BLaER1 treated with 17β-estradiol and CSF1 and Interleukin-3, amounts not matched to agents 10 nM and 100 nM (cell line): ENCODE measurements at regions not wholly inside any gene's neighbourhood (a gene's known extent, or its start where the extent isn't known, plus 50 kb on each side); places are given as distances from the start of the nearest gene placed in this dataset.

Experiments
- H3K27ac ChIP-seq, 11 experiments: shearing (Covaris generic); formaldehyde crosslinking; 2 replicates each; pipeline ENCODE4 v1.8.1; 2022
- H3K27me3 ChIP-seq, 11 experiments: shearing (Covaris generic); formaldehyde crosslinking; 2 replicates each; pipeline ENCODE4 v1.8.1; 2022
- H3K36me3 ChIP-seq, 11 experiments: shearing (Covaris generic); formaldehyde crosslinking; 2 replicates each; pipeline ENCODE4 v1.8.1; 2022
- H3K4me1 ChIP-seq, 10 experiments: shearing (Covaris generic); formaldehyde crosslinking; 2 replicates each; pipeline ENCODE4 v1.8.1; 2022
- H3K4me2 ChIP-seq, 11 experiments: shearing (Covaris generic); formaldehyde crosslinking; 2 replicates each; pipeline ENCODE4 v1.8.1; 2022
- H3K4me3 ChIP-seq, 10 experiments: shearing (Covaris generic); formaldehyde crosslinking; 2 replicates each; pipeline ENCODE4 v1.8.1; 2022
- H3K9ac ChIP-seq, 11 experiments: shearing (Covaris generic); formaldehyde crosslinking; 2 replicates each; pipeline ENCODE4 v1.8.1; 2022
- H3K9me3 ChIP-seq, 11 experiments: shearing (Covaris generic); formaldehyde crosslinking; replicated peaks in 1 of 11; 2 replicates each; pipeline ENCODE4 v1.8.1; 2022
- H4K20me1 ChIP-seq, 11 experiments: shearing (Covaris generic); formaldehyde crosslinking; 2 replicates each; pipeline ENCODE4 v1.8.1; 2022
- Cebpa-rat ChIP-seq, 11 experiments: shearing (Covaris generic); IDR thresholded peaks; 2 replicates each; pipeline ENCODE4 v1.8.1; 2022

- Histone ChIP-seq H3K4me2 (no peak overlapping the region), H3K36me3 (peaks cover 0 to 5% (median 0%) of the 10 kb centered on the region in 11 experiments; a peak in 2 of 22 replicates), H3K27me3 (no peaks in the 10 kb centered on the region), H3K9me3 (peaks cover 13 to 26% (median 16%) of the 10 kb centered on the region in 11 experiments), H4K20me1 (no peaks in the 10 kb centered on the region), H3K4me1 (peaks cover 0 to 25% (median 0%) of the 10 kb centered on the region in 10 experiments; a peak in 6 of 20 replicates), H3K4me3 (no peak overlapping the region), H3K9ac (no peak overlapping the region), H3K27ac (no peak overlapping the region)
- TF ChIP-seq Cebpa-rat (IDR thresholded peaks at IDR 0.05), result no peak
Measured at GRCh38 chr13:76732367-76732766, 153.8 kb downstream of the KCTD12 start.

DNA sequence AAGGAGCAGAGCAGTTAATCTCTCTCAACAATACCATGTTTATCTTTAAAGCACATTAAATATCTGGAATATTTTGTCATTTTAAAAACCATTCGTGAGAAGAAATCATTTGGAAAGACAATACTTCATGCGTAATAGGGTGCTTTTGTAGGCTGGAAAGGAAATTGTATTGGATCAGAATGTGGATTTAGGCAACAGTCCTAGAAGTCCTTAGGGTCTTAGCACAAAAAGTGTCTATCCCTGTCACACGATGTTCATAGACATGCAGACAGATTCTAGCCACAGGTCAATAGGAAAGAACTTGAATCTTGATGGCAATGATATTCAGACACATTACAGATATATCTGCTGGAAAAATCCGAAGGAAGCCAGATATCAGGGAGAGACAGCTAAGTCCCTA, 156.0 kb downstream of the KCTD12 start:
- Histone ChIP-seq H3K4me3 (no peak overlapping the region), H3K9ac (no peak overlapping the region), H3K27me3 (no peaks in the 10 kb centered on the region), H3K36me3 (peaks cover 0 to 5% (median 0%) of the 10 kb centered on the region in 11 experiments; a peak in 2 of 22 replicates), H4K20me1 (no peaks in the 10 kb centered on the region), H3K9me3 (peaks cover 22 to 39% (median 28%) of the 10 kb centered on the region in 11 experiments), H3K4me1 (peaks cover 0 to 15% (median 0%) of the 10 kb centered on the region in 10 experiments; a peak in 6 of 20 replicates), H3K4me2 (no peak overlapping the region), H3K27ac (no peak overlapping the region)
- TF ChIP-seq Cebpa-rat (IDR thresholded peaks at IDR 0.05), result no peak

GRCh38 chr13:76729691-76730090, 156.5 kb downstream of the KCTD12 start:
- Histone ChIP-seq H3K27me3 (no peaks in the 10 kb centered on the region), H3K9me3 (peaks cover 22 to 39% (median 28%) of the 10 kb centered on the region in 11 experiments), H3K4me3 (no peak overlapping the region), H3K9ac (no peak overlapping the region), H3K4me2 (peak overlapping the region in 2 of 11 experiments; percentile 1 to 10; a peak in 1 of 22 replicates), H3K4me1 (peaks cover 0 to 20% (median under 1%) of the 10 kb centered on the region in 10 experiments; a peak in 10 of 20 replicates), H3K36me3 (peaks cover 0 to 5% (median 0%) of the 10 kb centered on the region in 11 experiments; a peak in 2 of 22 replicates), H3K27ac (no peak overlapping the region), H4K20me1 (no peaks in the 10 kb centered on the region)
- TF ChIP-seq Cebpa-rat (IDR thresholded peaks at IDR 0.05), result no peak

DNA sequence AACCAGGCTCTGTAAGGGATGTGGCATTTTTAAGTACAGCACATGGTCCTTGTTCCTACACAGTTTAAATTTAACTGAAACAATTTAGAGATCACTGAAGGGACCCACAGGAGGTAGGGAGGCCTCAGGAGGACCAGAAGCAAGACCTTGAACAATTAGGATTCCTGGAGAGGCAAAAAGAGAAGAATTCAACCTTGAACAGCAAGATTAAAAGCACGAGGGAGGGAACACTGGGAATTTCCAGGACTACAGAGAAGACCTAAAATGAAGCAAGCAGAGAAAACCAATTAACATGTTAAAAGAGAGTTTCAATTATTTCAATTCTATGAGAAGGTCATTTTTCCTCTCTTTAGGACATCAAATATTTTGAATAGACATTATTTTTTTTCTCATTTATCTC, 160.3 kb downstream of the KCTD12 start:
- no peak overlapping the region for H3K4me3 ChIP-seq
- TF ChIP-seq Cebpa-rat (IDR thresholded peaks at IDR 0.05), result no peak
- H3K36me3 ChIP-seq, result peaks cover 0 to 5% (median 0%) of the 10 kb centered on the region in 11 experiments; a peak in 2 of 22 replicates
- no peaks in the 10 kb centered on the region for H4K20me1 ChIP-seq
- H3K27ac ChIP-seq, result no peak overlapping the region
- no peaks in the 10 kb centered on the region for H3K27me3 ChIP-seq
- H3K4me2 ChIP-seq, result no peak overlapping the region
- H3K4me1 ChIP-seq, result peaks cover 8 to 58% (median 20%) of the 10 kb centered on the region in 10 experiments; a peak in 19 of 20 replicates
- peaks cover 22 to 33% (median 28%) of the 10 kb centered on the region in 11 experiments for H3K9me3 ChIP-seq
- H3K9ac ChIP-seq, result no peak overlapping the region

- no peaks in the 10 kb centered on the region for H3K27me3 ChIP-seq
- peaks cover 22 to 33% (median 28%) of the 10 kb centered on the region in 11 experiments for H3K9me3 ChIP-seq
- no peak for TF ChIP-seq Cebpa-rat (IDR thresholded peaks at IDR 0.05)
- peak overlapping the region in 3 of 11 experiments; percentile 46 to 81 (median 68); a peak in 4 of 22 replicates for H3K4me2 ChIP-seq
- no peak overlapping the region for H3K9ac ChIP-seq
- H4K20me1 ChIP-seq, result no peaks in the 10 kb centered on the region
- peaks cover 0 to 5% (median 0%) of the 10 kb centered on the region in 11 experiments; a peak in 2 of 22 replicates for H3K36me3 ChIP-seq
- no peak overlapping the region for H3K27ac ChIP-seq
- H3K4me3 ChIP-seq, result no peak overlapping the region
- H3K4me1 ChIP-seq, result peaks cover 8 to 65% (median 20%) of the 10 kb centered on the region in 10 experiments; a peak in 19 of 20 replicates
Measured at GRCh38 chr13:76725211-76725610, 161.0 kb downstream of the KCTD12 start.

GRCh38 chr13:76724421-76724820, 161.8 kb downstream of the KCTD12 start:
- Histone ChIP-seq H3K9me3 (peaks cover 22 to 33% (median 28%) of the 10 kb centered on the region in 11 experiments), H3K4me3 (no peak overlapping the region), H3K27me3 (no peaks in the 10 kb centered on the region), H3K4me2 (peak overlapping the region in 6 of 11 experiments; percentile 23 to 81 (median 54); a peak in 10 of 22 replicates), H4K20me1 (no peaks in the 10 kb centered on the region), H3K4me1 (peaks cover 8 to 59% (median 20%) of the 10 kb centered on the region in 10 experiments; a peak in 19 of 20 replicates), H3K9ac (no peak overlapping the region), H3K36me3 (peaks cover 0 to 5% (median 0%) of the 10 kb centered on the region in 11 experiments; a peak in 2 of 22 replicates), H3K27ac (peak overlapping the region in 3 of 11 experiments; percentile 58 to 74 (median 65); a peak in 3 of 22 replicates)
- no peak for TF ChIP-seq Cebpa-rat (IDR thresholded peaks at IDR 0.05)

DNA sequence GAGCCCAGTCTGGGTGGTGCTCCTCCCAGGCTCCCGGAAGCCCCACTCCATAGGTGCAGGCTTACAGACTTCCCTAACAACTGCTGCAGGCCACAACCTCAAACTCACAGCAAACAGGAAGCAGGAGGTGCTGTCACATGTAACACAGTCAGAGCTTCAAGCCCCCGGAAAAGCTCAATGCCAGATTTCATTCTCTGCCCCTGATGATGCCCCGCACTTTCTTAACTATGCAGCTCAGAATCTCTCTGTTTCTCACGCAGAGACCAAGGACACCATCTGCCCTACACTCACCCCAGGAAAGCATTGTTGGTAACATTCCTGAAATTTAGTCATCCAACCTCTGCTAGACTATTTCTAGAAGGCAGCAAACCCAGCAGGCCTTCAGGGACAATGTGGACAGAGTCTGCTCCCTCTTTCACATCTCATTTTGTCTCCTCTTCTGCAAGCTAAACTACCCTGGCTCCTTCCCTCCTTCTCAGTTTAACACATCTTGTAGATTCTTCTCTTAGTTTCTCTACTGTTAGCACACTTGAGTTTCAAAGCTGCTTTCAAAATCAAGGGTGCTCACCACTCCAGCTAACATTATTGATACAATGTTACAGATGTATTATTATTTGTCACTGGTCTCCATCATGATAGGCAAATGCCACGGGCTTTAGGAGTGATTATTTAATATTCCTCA, 162.5 kb downstream of the KCTD12 start:
- Histone ChIP-seq H3K4me2 (peak overlapping the region; percentile 12 to 81 (median 46); a peak in 20 of 22 replicates), H3K4me1 (peaks cover 8 to 54% (median 20%) of the 10 kb centered on the region in 10 experiments; a peak in 19 of 20 replicates), H3K9me3 (peaks cover 22 to 29% (median 25%) of the 10 kb centered on the region in 11 experiments), H3K9ac (peak overlapping the region in 4 of 11 experiments; percentile 35 to 44 (median 36); a peak in 4 of 22 replicates), H3K27ac (peak overlapping the region in 8 of 11 experiments; percentile 8 to 77 (median 62); a peak in 15 of 22 replicates), H4K20me1 (no peaks in the 10 kb centered on the region), H3K36me3 (peaks cover 0 to 5% (median 0%) of the 10 kb centered on the region in 11 experiments; a peak in 2 of 22 replicates), H3K4me3 (no peak overlapping the region), H3K27me3 (no peaks in the 10 kb centered on the region)
- TF ChIP-seq Cebpa-rat (IDR thresholded peaks at IDR 0.05), result no peak

DNA sequence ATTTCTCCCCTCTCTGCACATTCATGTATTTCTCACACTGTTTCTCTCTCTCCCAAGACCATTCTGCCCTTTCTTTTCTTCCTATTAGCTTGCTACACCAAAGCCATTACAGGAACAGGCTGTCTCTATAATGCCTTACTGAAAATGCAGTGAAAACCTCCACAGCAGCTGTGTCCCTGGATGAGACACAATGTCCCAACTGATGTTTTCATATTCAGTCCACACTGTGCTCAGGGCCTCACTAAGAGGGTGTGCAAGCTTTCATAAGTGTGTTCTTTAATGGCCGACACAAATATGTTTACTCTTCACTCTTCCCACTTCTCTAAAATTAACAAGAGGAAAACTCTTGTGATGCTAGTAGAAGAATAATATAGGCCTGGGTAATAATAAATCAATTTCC, 163.4 kb downstream of the KCTD12 start:
- H3K4me1 ChIP-seq, result peaks cover 8 to 54% (median 20%) of the 10 kb centered on the region in 10 experiments; a peak in 19 of 20 replicates
- H3K27me3 ChIP-seq, result no peaks in the 10 kb centered on the region
- peak overlapping the region in 7 of 11 experiments; percentile 50 to 77 (median 65); a peak in 11 of 22 replicates for H3K27ac ChIP-seq
- peak overlapping the region in 6 of 11 experiments; percentile 42 to 81 (median 64); a peak in 11 of 22 replicates for H3K4me2 ChIP-seq
- H3K4me3 ChIP-seq, result no peak overlapping the region
- TF ChIP-seq Cebpa-rat (IDR thresholded peaks at IDR 0.05), result no peak
- peaks cover 12 to 20% (median 16%) of the 10 kb centered on the region in 11 experiments for H3K9me3 ChIP-seq
- peaks cover 0 to 3% (median 0%) of the 10 kb centered on the region in 11 experiments; a peak in 2 of 22 replicates for H3K36me3 ChIP-seq
- 0 out of 22 replicates have a peak overlapping the region, but pooled peaks of 1 of the 11 experiments have one; percentile 36 for H3K9ac ChIP-seq
- H4K20me1 ChIP-seq, result no peaks in the 10 kb centered on the region

DNA sequence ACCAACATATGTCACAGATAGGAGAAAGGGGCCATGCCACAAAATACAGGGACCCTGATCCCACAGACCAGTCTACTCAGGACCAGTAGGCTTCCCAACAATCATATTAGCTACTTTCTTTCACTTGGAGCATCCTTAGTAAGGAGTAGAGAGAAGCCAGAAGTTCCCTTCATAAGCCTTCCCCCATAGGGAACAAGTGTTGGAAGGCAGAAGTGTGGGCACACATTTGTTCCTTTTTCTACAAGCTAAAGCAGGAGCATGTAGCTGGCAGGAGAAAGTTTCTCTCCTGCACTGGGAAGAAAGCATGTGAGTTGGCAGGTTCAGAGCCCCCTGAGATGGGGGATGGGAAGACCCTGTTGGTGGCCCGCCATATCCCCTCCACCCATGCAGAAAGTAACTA, 165.4 kb downstream of the KCTD12 start:
- Histone ChIP-seq H3K4me1 (peaks cover 8 to 54% (median 20%) of the 10 kb centered on the region in 10 experiments; a peak in 19 of 20 replicates), H3K9ac (no peak overlapping the region), H3K27ac (no peak overlapping the region), H4K20me1 (no peaks in the 10 kb centered on the region), H3K36me3 (no peaks in the 10 kb centered on the region), H3K27me3 (no peaks in the 10 kb centered on the region), H3K4me2 (peak overlapping the region in 3 of 11 experiments; percentile 16 to 49 (median 34); a peak in 4 of 22 replicates), H3K4me3 (no peak overlapping the region), H3K9me3 (0 out of 22 replicates have a peak, but pooled peaks cover 0 to under 1% (median 0%) of the 10 kb centered on the region in 11 experiments)
- TF ChIP-seq Cebpa-rat (IDR thresholded peaks at IDR 0.05), result no peak
